ENCODE measurements at regions not wholly inside any gene's neighbourhood (a gene's known extent, or its start where the extent isn't known, plus 50 kb on each side); places are given as distances from the start of the nearest gene placed in this dataset.
"Not testable (repeated sequence)": the region's sequence is repeated elsewhere in the genome, so short reads cannot be mapped to it uniquely, and the experiment has no call there.

- no peak for DNase-seq (ENCODE audit: low read depth)
- TF ChIP-seq CTCF (IDR thresholded peaks at IDR 0.05; ENCODE audit: low read length, missing control alignments), result no peak
- H3K4me3 ChIP-seq (replicated peaks; ENCODE audit: low read depth, low read length), result no peak overlapping the region
These were observed 455.4 kb upstream of the TBL1XR1 start for GRCh38 chr3:177652556-177653291.

- no peak overlapping the region for H3K4me3 ChIP-seq (replicated peaks; ENCODE audit: low read depth, low read length)
- no peak for TF ChIP-seq CTCF (IDR thresholded peaks at IDR 0.05; ENCODE audit: low read length, missing control alignments)
- no peak for DNase-seq (ENCODE audit: low read depth)
These were observed 460.0 kb upstream of the TBL1XR1 start for GRCh38 chr3:177657243-177657642.

- no peak for TF ChIP-seq CTCF (IDR thresholded peaks at IDR 0.05; ENCODE audit: low read length, missing control alignments)
- no peak for DNase-seq (ENCODE audit: low read depth)
- no peak overlapping the region for H3K4me3 ChIP-seq (replicated peaks; ENCODE audit: low read depth, low read length)
These were observed 461.1 kb upstream of the TBL1XR1 start for GRCh38 chr3:177658354-177658753.

- not testable (repeated sequence) for H3K4me3 ChIP-seq (replicated peaks; ENCODE audit: low read depth, low read length); DNase-seq (ENCODE audit: low read depth)
These were observed 467.3 kb upstream of the TBL1XR1 start for GRCh38 chr3:177664380-177665103.

- no peak overlapping the region for H3K4me3 ChIP-seq (replicated peaks; ENCODE audit: low read depth, low read length)
- no peak for TF ChIP-seq CTCF (IDR thresholded peaks at IDR 0.05; ENCODE audit: low read length, missing control alignments)
- no peak for DNase-seq (ENCODE audit: low read depth)
These were observed 468.0 kb upstream of the TBL1XR1 start for GRCh38 chr3:177665122-177665808.

GRCh38 chr3:177672252-177672911 lies 475.1 kb upstream of the TBL1XR1 start:
- no peak for TF ChIP-seq CTCF (IDR thresholded peaks at IDR 0.05; ENCODE audit: low read length, missing control alignments)
- no peak for DNase-seq (ENCODE audit: low read depth)
- no peak overlapping the region for H3K4me3 ChIP-seq (replicated peaks; ENCODE audit: low read depth, low read length)

Measured in fibroblast of pulmonary artery (primary cell).